GM11168 (cell line): ENCODE measurements at regions not wholly inside any gene's neighbourhood (a gene's known extent, or its start where the extent isn't known, plus 50 kb on each side); places are given as distances from the start of the nearest gene placed in this dataset.

ENCODE experiments used
- in situ Hi-C: fragments of 300-500 bp; cut with MboI; formaldehyde crosslinking; loops from one replicate; pipeline ENCODE4 v1.12.0; 2022; ENCODE audit warnings: low sequenced_read_pairs; ENCODE audit not compliant: unreplicated experiment

DNA sequence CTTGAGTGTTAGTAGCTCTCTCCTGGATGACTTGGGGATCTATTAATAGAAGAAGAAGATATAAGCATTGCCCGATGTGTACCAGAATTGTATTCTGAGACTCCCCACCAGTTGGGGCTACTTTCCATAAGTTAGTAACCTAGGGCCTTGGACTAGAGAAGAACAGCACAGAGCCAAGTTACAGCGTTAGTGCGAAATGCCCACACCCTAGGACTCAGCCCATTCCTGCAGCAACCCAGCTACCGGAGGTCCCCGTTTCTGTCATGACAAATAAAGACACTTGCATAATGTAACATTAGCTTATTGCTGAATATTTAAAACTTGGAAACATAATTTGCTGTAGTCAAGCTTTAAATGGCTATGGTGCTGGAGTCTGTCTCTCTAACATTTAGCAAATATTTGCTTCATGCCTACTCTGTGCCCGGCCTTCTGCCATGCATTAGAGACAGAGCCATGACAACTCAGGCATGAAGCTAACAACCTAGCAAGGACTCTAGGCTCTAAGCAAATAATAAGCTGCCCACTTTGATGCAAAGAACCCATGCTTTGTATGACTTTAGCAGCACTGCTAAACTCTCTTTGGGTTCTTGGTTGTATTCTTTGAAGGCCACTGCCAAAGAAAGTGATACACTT, 103.4 kb upstream of the COL21A1 start:
- in situ Hi-C loops: loop anchor here (10.0 kb wide), 1 partner anchor 114 kb away; no protein-coding TSS in a partner anchor

DNA sequence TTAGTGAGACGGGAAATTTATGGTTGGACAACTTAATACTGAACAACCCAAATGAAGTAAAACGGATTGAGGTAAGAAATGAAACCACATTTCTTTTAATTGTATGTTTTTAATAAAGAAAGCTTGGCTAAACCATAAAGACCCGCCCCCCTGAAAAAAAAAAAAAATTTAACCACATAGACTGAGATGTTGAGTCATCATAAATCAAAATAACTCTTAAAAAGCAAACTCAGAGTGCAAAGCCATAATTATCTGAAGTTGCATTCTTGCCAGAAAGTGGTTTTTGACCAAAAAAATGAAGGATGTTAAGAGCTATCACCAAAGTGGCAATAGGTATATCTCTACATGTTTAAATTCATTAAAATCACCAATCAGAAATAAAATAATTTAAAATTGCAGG, 101.8 kb upstream of the COL21A1 start:
- in situ Hi-C loops: no loop called here

DNA sequence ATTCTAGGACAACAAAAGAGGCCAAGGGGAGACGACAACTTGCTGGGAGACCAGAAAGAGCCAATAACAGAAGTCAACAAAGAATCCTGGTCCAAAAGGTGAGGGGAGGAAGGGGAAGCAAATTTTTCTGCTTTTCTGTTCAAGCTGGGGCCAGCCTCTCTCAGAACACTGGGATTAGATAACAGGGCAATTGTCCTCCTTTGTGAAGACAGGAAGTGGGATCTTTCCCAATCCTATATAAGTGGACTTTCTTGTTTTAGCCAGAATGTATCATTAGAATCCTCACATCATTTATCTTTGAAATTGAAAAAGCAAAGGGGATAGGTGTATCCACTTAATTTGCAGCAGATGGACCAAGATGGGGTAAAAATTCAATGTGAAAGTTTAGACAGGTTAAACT, 101.2 kb upstream of the COL21A1 start:
- in situ Hi-C loops: no loop called here

DNA sequence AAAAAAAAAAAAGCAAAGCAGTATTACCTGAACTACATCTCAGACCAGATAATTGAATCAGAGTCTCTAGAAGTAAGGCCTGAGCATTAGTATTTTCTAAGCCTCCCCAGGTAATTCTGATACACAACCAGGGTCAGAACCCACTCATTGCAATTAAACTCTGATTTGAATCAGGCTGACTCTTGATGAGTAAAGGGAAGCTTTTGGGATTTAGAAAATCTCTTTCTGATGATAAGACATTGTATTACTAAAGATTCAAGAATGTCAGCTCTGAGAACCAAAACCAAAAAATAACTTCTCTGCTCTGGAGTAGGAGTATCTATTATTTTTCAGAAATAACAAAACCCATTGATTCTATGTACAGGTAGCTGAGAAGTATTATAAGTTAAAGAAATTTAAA, 100.1 kb upstream of the COL21A1 start:
- in situ Hi-C loops: no loop called here

DNA sequence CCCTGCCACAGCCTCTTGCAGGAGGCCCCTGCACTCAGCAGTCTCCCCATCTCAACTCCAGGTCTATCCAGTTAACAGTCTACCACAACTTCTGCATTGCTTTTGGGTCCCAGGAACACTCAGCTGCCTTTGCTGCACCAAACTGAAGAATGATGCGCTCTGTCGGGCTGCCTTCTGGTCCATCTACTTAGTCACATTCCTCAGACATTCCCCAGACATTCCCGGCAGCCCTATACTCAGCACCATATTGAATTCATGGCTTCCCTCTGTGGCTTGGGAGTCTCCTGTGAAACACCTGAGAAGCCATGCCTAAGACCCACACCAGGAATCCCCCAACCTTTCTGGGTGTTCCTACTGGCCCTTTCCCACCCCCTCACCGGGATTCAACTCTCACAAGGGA, 99.6 kb upstream of the COL21A1 start:
- in situ Hi-C loops: no loop called here

DNA sequence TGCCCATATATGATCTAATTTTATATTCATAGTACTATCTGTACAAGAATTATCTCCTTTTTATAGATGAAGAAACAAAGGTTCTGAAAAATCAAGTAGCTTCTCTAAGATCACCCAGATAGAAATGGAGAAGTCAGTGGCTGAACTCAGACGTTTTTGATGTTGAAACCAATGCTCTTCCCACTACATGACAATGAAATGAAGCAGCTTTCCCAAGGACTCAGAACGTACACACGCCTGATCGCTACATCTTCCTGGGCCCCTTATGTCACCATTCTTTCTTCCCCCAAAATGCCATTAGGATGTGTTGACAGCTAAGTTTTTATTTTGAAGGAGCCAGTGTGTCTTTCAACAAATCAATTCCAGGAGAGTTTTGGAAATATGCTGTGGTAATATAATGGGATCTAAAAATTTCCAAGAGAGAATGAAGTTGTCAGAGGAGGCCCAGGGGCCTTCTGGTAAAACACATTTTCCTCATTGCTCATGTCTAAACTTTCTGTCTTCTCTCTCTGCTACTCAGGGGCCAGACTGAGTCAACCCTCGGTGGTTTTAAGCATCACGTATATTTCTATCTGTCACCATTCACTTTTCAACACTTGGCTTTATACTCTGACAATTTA, 98.1 kb upstream of the COL21A1 start:
- in situ Hi-C loops: no loop called here

DNA sequence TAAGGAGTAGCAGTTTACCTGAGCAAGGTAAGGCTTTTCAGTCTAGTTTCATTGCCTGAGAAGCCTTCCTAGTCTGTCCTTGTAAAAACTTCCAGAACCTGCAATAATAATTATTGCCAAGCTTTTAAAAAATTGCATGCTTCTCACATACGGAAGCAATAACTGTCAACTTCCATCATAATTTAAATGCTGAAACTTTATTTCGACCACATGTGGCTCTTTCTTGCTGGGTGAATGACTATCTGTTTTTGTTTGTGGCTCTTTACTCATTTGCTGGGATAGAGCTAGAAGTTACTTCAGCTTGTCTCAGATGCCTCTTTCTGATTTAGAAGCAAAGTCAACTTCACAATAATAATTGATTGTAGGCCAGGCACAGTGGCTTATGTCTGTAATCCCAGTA, 95.9 kb upstream of the COL21A1 start:
- in situ Hi-C loops: no loop called here

DNA sequence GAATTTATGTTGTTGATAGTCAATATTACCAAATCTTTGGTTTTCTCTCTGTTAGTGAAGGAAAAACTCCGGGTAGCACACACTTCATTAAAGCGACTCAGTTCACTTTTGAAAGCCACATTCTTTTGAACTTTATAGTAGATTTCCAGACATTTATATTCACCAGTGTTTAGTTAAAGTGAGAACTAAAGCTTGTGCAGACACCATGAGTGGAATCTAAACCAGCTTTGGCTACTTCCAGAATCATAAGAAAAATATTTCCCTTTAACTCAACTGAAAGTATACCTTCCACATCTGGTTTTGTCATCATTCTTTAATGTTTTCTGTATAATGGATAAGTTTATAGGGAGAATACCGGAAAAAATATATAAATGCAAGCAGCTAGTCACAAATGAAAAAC, 92.1 kb upstream of the COL21A1 start:
- in situ Hi-C loops: no loop called here

DNA sequence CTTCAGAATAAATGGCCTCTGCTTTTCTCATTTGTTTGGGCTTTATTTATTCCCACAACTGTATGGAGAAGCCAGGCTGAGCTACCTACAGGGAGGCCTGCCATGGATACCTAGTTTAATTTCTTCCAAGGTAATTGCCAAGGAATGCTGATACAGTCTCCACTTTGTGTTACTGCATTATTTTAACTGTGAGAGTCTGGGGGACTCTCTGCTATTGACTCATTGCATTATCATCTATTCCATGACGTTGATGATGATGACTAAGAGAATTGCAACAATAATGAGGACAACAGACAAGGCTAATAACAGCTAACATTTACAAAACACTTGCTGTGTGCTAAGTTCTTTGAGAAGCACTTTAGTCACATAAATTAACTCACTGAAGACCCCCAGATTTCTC, 88.3 kb upstream of the COL21A1 start:
- in situ Hi-C loops: no loop called here

DNA sequence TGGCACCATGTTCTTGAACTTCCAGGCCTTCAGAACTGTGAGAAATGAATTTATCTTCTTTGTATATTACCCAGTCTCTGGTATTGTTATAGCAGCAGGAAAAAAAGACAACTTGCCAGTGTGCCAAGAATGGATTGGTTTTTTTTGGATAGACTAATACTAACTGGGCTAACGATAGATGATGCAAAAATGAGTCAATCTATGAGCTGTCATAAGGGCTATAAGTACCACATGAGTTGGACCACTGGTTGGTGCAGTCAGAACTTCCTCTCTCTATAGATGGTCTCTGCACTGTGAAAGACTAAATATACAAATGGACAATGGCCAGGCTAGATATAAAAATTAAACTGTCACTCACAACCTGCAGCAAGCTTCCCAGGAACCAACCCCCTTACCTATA, 87.6 kb upstream of the COL21A1 start:
- in situ Hi-C loops: no loop called here

DNA sequence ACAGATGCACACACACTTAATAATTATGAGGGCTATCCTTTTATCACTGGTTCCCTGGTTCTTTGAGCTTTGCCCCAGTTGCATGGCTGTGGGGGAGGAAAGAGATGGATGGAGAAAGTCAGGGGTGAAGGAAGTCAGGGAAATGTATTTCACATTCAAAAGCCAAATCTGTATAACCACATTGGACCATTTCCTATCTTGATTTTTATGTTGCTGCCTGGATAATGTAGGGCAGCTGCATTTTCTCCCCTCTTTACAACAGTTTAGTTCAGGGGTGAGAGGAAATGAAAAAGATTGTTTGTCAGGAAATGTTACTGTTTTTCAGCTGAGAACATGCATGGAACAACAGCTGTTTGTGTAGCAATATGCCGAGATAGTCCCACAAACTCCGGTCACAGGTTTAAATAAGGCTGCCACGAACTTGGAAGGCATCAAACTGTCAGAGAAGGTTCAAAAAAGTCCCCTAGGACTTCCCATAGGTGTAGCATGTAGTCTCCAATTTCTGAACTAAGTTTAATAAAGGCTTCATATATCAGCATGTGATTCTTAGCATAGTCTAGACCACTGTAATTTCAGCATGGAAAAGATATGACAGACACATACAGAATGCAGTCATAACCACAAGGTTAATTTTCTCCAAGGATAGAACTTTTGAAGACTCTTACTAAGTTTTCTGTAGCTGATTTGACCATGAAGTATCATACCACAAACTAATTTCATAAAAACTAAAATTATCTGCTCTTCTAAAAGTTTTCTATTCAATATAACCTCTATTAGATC, 82.1 kb upstream of the COL21A1 start:
- in situ Hi-C loops: no loop called here

DNA sequence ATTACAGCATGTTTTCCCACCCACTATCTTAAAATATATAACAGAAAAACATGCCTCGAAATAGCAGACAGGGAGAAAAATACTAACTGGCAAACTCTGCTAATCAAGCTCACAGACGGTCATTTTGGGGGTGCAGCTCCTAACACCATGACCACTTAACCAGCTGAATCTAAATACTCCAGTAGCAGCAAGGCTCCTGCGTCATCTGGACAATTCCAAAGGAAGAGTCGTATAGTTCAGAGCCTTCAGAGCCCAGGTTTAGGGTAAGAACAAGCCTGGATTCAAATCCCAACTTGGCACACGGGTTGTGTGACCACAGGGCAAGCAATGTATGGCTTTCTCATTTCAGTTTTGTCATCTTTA, 81.3 kb upstream of the COL21A1 start:
- in situ Hi-C loops: no loop called here

DNA sequence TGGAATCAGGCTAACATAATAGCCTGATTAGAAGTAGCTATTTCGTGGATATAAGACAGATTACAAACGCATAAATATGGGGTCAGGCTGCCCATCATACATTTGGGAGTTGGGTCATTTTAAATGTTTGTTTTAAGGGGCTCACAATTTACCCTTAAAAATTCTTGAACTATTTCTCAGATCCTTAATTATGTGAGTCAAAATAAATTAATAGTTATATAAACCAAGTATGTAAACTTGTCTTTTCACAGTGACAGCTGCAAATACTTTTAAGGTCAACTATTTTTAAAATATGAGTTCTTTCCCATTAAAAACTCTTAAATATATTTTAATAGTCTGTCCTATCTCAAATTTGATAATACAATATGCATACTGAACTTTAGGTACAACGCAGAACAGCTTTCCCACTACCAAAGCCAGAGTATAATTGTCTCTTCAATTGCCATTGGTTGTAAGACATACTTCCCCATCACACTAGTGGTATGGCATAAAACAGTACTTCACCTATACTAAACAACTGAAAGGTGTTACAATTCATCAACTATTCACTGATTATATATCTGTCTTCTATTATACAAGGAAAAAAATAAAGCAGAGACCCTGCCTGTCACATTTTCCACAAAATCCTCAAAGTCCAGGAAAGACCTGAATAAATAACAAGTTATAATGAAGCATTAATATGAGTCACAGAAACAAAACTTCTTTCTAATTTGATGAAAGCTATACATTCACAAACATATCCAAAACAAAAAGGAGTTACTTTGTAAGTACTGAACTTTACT, 80.8 kb upstream of the COL21A1 start:
- in situ Hi-C loops: no loop called here

DNA sequence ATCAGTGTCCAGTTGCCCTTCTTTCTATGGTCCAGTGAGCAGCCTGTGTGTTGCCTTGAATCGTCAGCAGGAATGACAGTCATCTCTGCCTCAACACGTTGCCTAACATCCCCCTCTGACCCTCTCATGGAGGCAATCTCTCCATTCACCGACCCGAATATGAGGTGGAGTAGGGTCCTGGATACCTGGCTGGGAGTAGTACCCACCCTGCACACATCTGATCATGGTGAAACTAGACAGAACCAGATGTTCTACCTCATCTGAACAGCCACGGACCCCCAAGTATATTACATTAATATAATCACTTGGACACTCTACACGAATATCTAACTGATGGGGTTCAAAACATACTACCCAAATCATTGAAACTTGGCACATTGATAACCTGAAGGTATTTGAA, 77.0 kb upstream of the COL21A1 start:
- in situ Hi-C loops: no loop called here

DNA sequence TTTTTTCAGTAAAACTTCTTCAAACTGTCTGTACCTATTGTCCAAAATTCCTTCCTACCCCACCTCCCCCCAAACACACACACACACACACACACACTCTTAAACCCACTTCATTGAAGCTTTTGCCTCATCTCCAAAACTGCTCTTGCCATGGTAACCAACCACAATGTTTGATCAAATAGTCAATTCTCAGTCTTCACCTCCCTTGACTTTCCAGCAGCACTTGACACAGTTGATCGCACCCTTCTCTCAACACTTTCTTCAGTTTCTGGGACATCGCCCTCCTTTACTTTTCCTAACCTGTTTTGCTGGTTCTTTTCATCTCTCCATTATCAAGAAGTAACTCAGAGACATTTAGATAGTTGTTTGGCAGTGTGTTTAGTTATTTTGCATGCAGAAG, 71.5 kb upstream of the COL21A1 start:
- in situ Hi-C loops: no loop called here

DNA sequence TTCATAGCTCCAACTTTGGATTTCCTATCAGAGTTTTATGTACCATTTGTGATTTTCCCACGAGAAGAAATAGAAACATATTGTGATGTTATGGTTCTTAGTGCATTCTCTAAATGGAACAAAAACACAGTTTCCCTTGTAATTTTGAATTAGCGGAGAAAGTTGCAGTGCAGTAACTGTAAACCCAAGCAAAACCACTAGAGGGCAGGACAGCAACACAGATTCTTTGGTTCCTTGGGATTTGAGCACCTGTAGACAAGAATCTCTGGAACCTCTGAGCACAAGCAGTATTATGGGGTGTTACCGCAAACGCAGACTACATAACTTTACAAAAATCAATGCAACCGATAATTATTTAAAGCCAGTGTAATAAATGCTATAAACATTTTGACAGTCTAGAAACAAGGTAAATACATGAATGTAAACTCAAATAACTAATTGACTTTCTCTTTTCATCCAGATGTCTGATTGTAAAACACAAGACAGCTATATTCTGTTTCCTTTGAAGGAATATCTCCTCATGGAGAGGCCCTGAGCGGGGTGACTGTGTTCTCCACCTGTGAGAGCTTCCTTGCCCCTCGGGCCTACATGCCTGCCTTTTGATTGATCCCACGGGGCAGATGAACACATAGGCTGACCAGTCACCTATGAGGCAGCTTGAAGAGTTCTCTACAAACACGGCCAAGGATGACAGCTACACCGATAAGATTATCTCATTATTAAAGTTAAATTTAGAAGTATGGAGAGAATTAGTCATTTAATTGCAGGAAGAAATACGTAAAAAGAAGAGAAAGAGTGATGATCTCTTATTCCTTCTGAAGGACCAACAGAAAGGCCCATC, 67.5 kb upstream of the COL21A1 start:
- in situ Hi-C loops: no loop called here

DNA sequence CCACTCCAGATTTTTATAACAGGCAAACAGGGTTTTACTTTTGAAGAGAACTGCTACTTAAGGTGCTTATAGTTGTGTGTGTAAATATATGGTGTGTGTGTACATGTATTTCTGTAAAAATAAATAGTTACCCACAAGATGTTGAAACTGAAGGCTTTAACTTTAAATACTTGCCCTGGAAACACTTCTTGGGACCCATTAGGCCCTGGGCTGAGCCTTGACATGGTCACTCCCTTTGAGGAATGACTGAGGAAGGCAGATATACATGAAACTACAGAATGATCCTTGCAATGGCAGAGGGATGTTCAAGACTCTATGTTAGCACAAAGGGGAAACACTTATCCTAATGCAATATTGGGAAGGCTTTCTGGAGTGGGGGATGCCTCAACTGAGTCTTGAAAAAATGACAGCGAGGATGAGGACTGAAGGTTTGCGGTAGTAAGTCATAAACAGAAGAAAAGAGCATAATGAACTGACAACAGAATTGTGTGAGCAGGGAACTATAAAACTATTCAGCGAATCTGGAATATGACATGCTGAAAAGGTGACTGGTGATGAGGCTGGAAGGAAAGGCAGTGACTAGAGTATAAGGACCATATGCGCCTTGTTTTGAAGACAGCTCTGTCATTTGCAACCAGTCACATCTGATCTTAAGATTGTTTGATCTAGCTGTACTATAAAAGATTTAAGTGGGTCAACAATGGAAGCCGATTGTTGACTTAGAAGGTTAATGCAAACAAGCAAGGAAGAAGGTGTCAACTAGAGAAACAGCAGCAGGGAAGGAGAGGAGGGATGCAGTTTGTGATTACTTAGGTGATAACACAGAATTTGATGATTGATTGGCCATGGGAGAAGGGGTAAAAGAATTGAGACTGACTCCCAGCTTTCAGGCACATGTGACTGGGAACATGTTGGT, 64.4 kb upstream of the COL21A1 start:
- in situ Hi-C loops: no loop called here

DNA sequence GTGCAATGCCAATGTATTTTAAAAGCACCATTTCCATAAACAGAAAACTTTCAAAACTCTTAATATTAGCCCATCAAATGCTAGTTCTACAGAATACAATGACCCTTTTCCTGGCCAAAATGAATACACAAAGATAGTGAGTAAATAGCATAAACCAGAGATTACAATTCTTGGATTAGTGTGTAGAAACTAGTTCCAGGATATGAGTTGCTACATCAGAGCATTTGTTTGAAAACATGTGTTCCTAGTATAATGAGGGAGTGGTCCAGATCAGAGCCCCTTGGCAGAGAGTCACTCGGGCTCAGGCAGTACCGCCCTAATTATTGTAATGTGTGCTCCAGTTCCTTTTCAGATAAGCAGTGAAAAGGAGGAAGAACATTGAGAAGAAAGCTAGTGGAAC, 63.7 kb upstream of the COL21A1 start:
- in situ Hi-C loops: no loop called here

DNA sequence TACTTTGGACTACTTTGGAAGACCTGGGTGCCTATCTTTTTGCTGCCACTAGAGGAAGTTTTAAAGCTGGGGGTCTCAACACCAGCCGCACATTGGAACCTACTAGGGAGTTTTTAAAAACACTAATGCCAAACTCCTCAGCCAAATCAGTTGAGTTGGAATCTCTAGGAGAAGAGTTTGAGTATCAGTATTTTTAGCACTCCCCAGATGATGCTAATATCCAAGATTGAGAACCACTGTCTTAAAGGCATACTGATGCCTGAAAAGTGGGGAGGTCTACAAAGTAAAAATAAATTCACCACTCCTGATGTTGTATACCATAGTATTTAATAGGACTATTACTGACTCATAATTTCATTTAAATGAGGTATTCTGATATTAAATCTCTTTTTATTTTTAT, 62.9 kb upstream of the COL21A1 start:
- in situ Hi-C loops: no loop called here
